GM12874 (cell line): ENCODE measurements at regions not wholly inside any gene's neighbourhood (a gene's known extent, or its start where the extent isn't known, plus 50 kb on each side); places are given as distances from the start of the nearest gene placed in this dataset.

Experiments
- TF ChIP-seq, protein P1 (sequence below): IDR thresholded peaks from 2 replicates; pipeline ENCODE4 v1.5.1; 2011; ENCODE audit warnings: low read depth, mild to moderate bottlenecking, control low read depth, low read length, moderate library complexity; ENCODE audit not compliant: insufficient read depth

DNA sequence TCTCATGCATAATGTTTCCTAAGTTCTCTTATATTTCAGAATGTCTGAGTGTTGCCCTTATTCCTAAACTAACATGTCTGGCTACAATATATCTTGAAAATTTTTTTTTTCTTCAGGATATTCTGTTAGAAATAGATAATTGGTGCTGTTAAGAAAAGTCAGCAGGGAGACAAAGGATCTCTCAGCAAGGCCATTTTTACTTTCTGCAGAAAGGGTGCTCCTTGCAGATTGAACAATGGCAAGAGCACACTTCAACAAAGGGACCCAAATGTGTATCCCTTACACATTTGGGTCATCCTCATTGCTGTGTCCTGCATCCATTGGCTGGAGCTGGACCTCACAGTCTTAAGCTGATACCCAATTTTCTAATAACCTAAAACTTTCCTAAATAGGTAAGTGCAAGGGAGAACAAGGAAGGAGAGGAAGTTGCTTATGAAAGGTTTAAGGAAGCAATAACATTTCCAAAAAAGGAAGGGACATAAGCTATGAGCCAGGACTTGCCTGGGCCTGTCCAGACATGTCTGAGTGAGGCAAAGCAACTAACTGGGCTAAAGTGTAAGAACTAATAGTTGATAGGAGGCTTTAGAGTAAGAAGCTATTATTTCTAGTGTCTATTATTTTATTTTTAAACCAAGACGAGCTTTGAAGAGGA lies 429.6 kb downstream of the BCKDHB start:
- TF ChIP-seq, protein P1, sequence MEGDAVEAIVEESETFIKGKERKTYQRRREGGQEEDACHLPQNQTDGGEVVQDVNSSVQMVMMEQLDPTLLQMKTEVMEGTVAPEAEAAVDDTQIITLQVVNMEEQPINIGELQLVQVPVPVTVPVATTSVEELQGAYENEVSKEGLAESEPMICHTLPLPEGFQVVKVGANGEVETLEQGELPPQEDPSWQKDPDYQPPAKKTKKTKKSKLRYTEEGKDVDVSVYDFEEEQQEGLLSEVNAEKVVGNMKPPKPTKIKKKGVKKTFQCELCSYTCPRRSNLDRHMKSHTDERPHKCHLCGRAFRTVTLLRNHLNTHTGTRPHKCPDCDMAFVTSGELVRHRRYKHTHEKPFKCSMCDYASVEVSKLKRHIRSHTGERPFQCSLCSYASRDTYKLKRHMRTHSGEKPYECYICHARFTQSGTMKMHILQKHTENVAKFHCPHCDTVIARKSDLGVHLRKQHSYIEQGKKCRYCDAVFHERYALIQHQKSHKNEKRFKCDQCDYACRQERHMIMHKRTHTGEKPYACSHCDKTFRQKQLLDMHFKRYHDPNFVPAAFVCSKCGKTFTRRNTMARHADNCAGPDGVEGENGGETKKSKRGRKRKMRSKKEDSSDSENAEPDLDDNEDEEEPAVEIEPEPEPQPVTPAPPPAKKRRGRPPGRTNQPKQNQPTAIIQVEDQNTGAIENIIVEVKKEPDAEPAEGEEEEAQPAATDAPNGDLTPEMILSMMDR = no peak

DNA sequence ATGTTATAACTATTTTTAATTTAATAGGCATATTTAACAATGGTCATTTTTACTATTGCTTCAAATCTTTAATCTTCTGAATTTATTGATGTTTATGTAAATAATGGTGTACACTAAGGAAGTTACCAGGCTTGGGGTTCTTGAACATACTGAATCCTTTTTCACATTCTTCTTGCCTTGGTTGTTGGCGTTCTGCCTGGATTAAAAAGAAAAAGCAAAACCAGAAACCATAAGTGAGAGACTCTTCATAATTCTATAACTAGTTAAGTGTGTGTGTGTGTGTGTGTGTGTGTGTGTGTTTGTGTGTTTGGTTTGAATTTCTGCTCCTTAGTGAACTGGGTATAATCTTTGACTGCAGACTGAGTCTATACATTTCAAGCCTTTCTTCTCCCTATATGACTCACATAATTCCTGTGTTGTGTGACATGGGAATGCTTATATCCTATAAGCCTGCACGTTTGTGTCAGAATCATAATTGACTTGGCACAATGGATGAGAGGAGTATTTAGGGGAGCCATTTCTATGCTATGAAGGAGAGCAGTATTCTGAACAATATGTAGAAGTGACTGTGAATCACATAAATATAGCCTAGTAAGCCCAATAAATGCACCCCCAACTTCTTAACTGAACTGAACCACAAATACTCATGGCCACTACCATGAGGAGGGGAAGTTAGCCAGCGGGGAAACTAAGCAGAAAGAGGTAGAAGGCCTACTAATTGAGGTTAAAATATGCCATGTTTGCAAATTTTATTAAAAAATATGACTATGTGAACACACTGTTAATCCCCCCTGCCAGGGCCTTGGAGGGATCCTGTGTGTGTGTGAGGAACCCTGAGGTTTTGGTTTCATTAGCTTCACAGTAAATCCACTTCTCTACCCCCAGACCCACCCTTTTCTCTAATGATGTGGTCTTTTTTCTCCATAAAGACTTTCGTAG lies 425.5 kb downstream of the BCKDHB start:
- TF ChIP-seq, protein P1 = no peak

DNA sequence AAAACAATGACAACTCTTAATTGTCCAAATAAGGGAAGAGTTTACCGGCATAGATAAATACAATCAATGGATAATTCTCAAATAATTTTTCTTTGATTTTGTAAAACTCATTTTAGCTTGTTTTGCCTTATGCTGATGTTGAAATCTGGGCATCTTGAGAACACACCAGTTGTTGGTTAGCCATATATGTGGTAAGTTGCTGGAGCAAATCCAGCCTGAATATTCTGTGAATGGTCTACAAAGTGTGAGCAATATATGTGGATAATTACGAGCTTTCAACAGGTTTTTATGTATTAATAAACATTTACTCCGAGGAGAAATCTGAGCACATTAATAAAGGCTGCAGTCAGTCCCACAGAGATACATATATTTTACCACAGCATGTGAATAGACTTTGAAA lies 423.6 kb downstream of the BCKDHB start:
- TF ChIP-seq, protein P1 = no peak

DNA sequence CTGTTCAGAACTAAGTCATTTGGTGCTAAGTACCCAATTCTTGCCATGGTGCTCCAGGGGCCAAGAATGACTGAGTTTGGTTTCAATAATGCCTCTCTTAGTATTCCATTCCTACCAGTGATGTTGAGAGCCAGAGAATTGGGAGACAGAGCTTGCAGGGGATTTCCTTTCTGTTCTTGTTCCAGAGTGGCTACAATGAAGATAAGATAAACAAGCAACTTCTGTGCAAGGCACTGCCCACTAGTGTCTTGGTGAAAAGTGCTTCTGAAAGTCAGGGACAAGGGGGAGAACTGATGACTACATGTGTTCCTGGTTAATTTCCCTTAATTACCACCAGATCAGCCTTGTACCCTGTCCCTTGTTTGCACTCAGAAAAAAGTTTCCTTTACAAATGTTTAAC lies 421.6 kb downstream of the BCKDHB start:
- TF ChIP-seq, protein P1 = no peak

DNA sequence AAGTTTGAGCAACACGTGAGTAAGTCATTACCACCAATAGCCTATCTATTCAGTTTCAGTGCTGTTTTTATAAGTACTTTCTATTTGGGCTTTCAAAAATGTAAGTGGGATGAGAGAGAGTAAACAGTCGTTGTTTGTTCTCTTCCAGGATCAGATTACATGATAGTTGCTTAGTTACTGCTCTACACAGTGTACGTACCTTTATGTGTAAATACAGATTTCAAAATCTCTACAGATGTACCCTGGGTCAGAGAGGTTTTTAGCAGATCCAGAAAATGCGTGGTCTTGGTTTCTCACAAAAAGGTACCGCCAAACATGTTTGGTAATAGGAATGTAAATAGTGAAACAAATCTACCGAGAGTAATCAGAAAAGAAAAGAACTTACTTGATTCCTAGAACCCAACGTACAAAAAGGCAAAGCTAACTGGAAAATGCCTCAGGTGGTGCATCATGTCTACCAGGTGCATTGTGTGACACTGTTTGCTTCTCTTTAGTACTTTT lies 421.1 kb downstream of the BCKDHB start:
- TF ChIP-seq, protein P1 = no peak

DNA sequence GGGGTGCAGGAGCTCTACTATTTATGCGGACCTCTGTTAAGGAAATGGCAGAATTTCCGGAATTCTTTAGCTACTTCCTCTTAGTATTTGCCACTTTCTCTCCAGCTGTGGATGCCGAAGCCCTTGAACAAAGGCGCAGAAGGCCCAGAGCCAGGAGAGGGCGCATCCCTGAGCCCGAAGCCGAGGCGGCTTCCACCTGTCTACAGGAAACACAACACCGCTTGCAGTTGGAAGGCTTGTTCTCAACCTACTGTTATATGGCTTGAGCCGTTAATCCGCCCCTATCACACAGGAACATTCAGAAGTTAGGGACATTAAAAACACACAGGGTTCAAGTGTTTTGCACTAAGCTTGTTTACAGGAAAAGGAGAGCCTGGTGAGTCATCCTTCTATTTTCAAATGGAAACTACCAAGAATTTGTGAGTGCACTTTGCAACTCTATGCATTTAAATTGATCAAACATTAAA lies 417.1 kb downstream of the BCKDHB start:
- TF ChIP-seq, protein P1 = no peak

DNA sequence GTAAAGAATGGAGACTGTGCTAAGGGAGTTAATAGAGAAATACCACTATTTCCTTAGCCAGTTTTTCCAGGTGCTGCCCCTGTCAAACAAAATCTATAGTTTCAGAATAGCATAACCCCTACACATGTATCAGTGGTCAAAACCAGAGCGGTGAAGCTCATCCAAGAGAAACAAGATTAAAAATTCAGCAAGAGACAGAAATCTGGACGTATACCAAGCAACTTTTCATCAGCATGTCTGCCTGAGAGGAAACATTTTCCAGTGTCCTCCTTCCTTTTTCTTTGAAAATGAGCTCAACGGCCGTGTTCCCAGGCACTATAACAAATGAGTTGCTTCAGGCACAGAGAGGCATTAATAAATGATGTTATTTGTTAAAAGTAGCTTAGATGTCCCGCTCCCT lies 416.5 kb downstream of the BCKDHB start:
- TF ChIP-seq, protein P1 = no peak
